ENCODE measurements at regions not wholly inside any gene's neighbourhood (a gene's known extent, or its start where the extent isn't known, plus 50 kb on each side); places are given as distances from the start of the nearest gene placed in this dataset.

- H4K20me1 ChIP-seq (ENCODE audit: control insufficient read depth, extremely low read depth, insufficient read depth, low read length) = no peaks in the 10 kb centered on the region
- no peak overlapping the region for H2AFZ ChIP-seq (ENCODE audit: control insufficient read depth, low read length)
- peaks cover 2% of the 10 kb centered on the region for H3K9me3 ChIP-seq (ENCODE audit: control insufficient read depth, low read depth, low read length)
- H3K4me3 ChIP-seq (ENCODE audit: control insufficient read depth in 2 of 3, extremely low read depth in 1 of 3, insufficient read depth in 2 of 3, low read depth in 1 of 3, low read length in 3 of 3) = no peak overlapping the region
- no peak overlapping the region for H3K27ac ChIP-seq (ENCODE audit: control insufficient read depth, insufficient read depth, low read length)
- FAIRE-seq = no peak
- no peak for DNase-seq (ENCODE audit: low read depth, low spot score)
- no peak overlapping the region for H3K9ac ChIP-seq (ENCODE audit: control insufficient read depth, extremely low read depth, insufficient read depth, low read length)
- H3K27me3 ChIP-seq (ENCODE audit: control insufficient read depth, extremely low read depth, insufficient read depth, low read length) = no peaks in the 10 kb centered on the region
- peaks cover 5% of the 10 kb centered on the region for H3K4me1 ChIP-seq (ENCODE audit: control insufficient read depth, extremely low read depth, insufficient read depth, low read length)
- no peaks in the 10 kb centered on the region for H3K36me3 ChIP-seq (ENCODE audit: control insufficient read depth in 2 of 2, extremely low read depth in 1 of 2, insufficient read depth in 2 of 2, low read length in 2 of 2)
- dilution Hi-C loops (cut with MboI; ENCODE audit: extremely low pct_ligation_motif_present, low sequenced_read_pairs) = no loop called here
- no peak overlapping the region for H3K4me2 ChIP-seq (ENCODE audit: control insufficient read depth, extremely low read depth, insufficient read depth, low read depth, low read length)
- no peaks in the 10 kb centered on the region for H3K79me2 ChIP-seq (ENCODE audit: control insufficient read depth, insufficient read depth, low read length)
- H3K9me1 ChIP-seq (ENCODE audit: control insufficient read depth, extremely low read depth, insufficient read depth, low read length) = no peaks in the 10 kb centered on the region
- TF ChIP-seq EZH2 (IDR thresholded peaks at IDR 0.05; ENCODE audit: low read length) (no peak), CTCF (optimal IDR thresholded peaks at IDR 0.05 in 1 of 3, IDR thresholded peaks at IDR 0.05 in 1 of 3, conservative IDR thresholded peaks at IDR 0.05 in 1 of 3; ENCODE audit: extremely low read depth in 1 of 3, insufficient read depth in 2 of 3, low read length in 3 of 3) (no peak)
Measured at GRCh38 chr22:34000879-34001526, 80.7 kb upstream of the LARGE1 start.

- no peak for TF ChIP-seq EZH2 (IDR thresholded peaks at IDR 0.05; ENCODE audit: low read length)
- no peak for TF ChIP-seq CTCF (optimal IDR thresholded peaks at IDR 0.05 in 1 of 3, IDR thresholded peaks at IDR 0.05 in 1 of 3, conservative IDR thresholded peaks at IDR 0.05 in 1 of 3; ENCODE audit: extremely low read depth in 1 of 3, insufficient read depth in 2 of 3, low read length in 3 of 3)
- peak overlapping the region; percentile 43 for H3K4me2 ChIP-seq (ENCODE audit: control insufficient read depth, extremely low read depth, insufficient read depth, low read depth, low read length)
- H3K9me1 ChIP-seq (ENCODE audit: control insufficient read depth, extremely low read depth, insufficient read depth, low read length) = no peaks in the 10 kb centered on the region
- H3K27ac ChIP-seq (ENCODE audit: control insufficient read depth, insufficient read depth, low read length) = no peak overlapping the region
- peak; percentile 64 for FAIRE-seq
- peak; percentile 11 for DNase-seq (ENCODE audit: low read depth, low spot score)
- no peaks in the 10 kb centered on the region for H3K27me3 ChIP-seq (ENCODE audit: control insufficient read depth, extremely low read depth, insufficient read depth, low read length)
- peaks cover 2% of the 10 kb centered on the region for H3K9me3 ChIP-seq (ENCODE audit: control insufficient read depth, low read depth, low read length)
- no peak overlapping the region for H2AFZ ChIP-seq (ENCODE audit: control insufficient read depth, low read length)
- no peak overlapping the region for H3K9ac ChIP-seq (ENCODE audit: control insufficient read depth, extremely low read depth, insufficient read depth, low read length)
- H3K79me2 ChIP-seq (ENCODE audit: control insufficient read depth, insufficient read depth, low read length) = no peaks in the 10 kb centered on the region
- H3K4me1 ChIP-seq (ENCODE audit: control insufficient read depth, extremely low read depth, insufficient read depth, low read length) = peaks cover 5% of the 10 kb centered on the region
- no peaks in the 10 kb centered on the region for H3K36me3 ChIP-seq (ENCODE audit: control insufficient read depth in 2 of 2, extremely low read depth in 1 of 2, insufficient read depth in 2 of 2, low read length in 2 of 2)
- H4K20me1 ChIP-seq (ENCODE audit: control insufficient read depth, extremely low read depth, insufficient read depth, low read length) = no peaks in the 10 kb centered on the region
- dilution Hi-C loops (cut with MboI; ENCODE audit: extremely low pct_ligation_motif_present, low sequenced_read_pairs) = no loop called here
- no peak overlapping the region for H3K4me3 ChIP-seq (ENCODE audit: control insufficient read depth in 2 of 3, extremely low read depth in 1 of 3, insufficient read depth in 2 of 3, low read depth in 1 of 3, low read length in 3 of 3)
Measured at GRCh38 chr22:34001701-34002466, 81.6 kb upstream of the LARGE1 start.

Measured in keratinocyte (primary cell).